K562 (cell line): ENCODE measurements at regions not wholly inside any gene's neighbourhood (a gene's known extent, or its start where the extent isn't known, plus 50 kb on each side); places are given as distances from the start of the nearest gene placed in this dataset.

Experiments
- ATAC-seq: fragments of 200-7000 bp; cut with Tn5 transposase; 3 replicates; pipeline ENCODE4 v1.9.1; 2020; ENCODE audit warnings: moderate library complexity
- BruUV-seq: library from RNA; stranded (reverse); fragments of 400-500 nt; replicated peaks from 2 replicates; lab custom pipeline; 2021; lab: Mats Ljungman, UMichigan
- CTCF ChIA-PET: fragments of 300-600 bp; formaldehyde crosslinking; extraction: SDS; loops from one replicate; lab custom pipeline; 2021; ENCODE audit warnings: low intra/inter-chr PET ratio; lab: Yijun Ruan, JAX
- POLR2A ChIA-PET: fragments of 300-600, 350-650 bp; sonication (Branson Sonifier 250); formaldehyde crosslinking; extraction: SDS; loops from one replicate; lab custom pipeline; 2021; ENCODE audit warnings: antibody characterized with exemption, inconsistent platforms; lab: Yijun Ruan, JAX
- DNase-seq, 4 experiments: peaks; one replicate each; pipeline versions ENCODE4 v3.0.0 to v3.0.0-alpha.2; 2011 to 2018; ENCODE audit warnings: low spot score in 3 of 4, mixed read lengths in 3 of 4; ENCODE audit errors: extremely low read depth in 1 of 4
- FAIRE-seq: peaks from 2 replicates; lab custom pipeline; 2011; peaks lifted over from hg19 to GRCh38; lab: Jason Lieb, UNC
- H2AFZ ChIP-seq: 2 replicates; pipeline ENCODE4 v1.6.0; 2011; ENCODE audit warnings: low read depth, low read length, control low read depth, inconsistent platforms
- H3K27ac ChIP-seq: fragments of 200-600 bp; 3 replicates; pipeline ENCODE4 v1.8.0; 2011; ENCODE audit warnings: low read depth, mild to moderate bottlenecking, control low read depth, inconsistent platforms, low read length, moderate library complexity, mixed read lengths; ENCODE audit errors: extremely low read depth
- H3K27me3 ChIP-seq, 2 experiments: fragments of 300-600 bp in 1 of 2; 2 replicates in 1 of 2; 3 replicates in 1 of 2; pipeline versions ENCODE4 v1.6.0 to v1.8.0; 2011; ENCODE audit warnings: inconsistent platforms in 2 of 2, low read length in 2 of 2, mild to moderate bottlenecking in 1 of 2, mixed read lengths in 1 of 2, moderate library complexity in 1 of 2; ENCODE audit not compliant: control insufficient read depth in 2 of 2, insufficient read depth in 2 of 2
- H3K36me3 ChIP-seq: fragments of 300-600 bp; 3 replicates; pipeline ENCODE4 v1.8.0; 2011; ENCODE audit warnings: mild to moderate bottlenecking, low read length, inconsistent platforms; ENCODE audit not compliant: control insufficient read depth, insufficient read depth
- H3K4me1 ChIP-seq, 2 experiments: fragments of 200-600 bp in 1 of 2; replicated peaks in 1 of 2; 2 replicates in 1 of 2; 3 replicates in 1 of 2; pipeline versions ENCODE4 v1.5.1 to v1.8.0; 2011; ENCODE audit warnings: inconsistent platforms in 2 of 2, low read length in 2 of 2, mild to moderate bottlenecking in 1 of 2, mixed read lengths in 1 of 2, moderate library complexity in 1 of 2; ENCODE audit not compliant: control insufficient read depth in 2 of 2, insufficient read depth in 2 of 2
- H3K4me2 ChIP-seq: 2 replicates; pipeline ENCODE4 v1.6.1; 2011; ENCODE audit warnings: low read length, control low read depth, inconsistent platforms, mixed read lengths; ENCODE audit not compliant: insufficient read depth
- H3K4me3 ChIP-seq: fragments of 200-600 bp; sonication (generic), shearing (Covaris generic); 2 replicates; pipeline ENCODE4 v1.5.1; 2016; ENCODE audit warnings: control low read depth, inconsistent platforms
- H3K79me2 ChIP-seq: fragments of 200-600 bp; 3 replicates; pipeline ENCODE4 v1.8.0; 2011; ENCODE audit warnings: low read length, inconsistent platforms; ENCODE audit not compliant: control insufficient read depth, insufficient read depth
- H3K9ac ChIP-seq, 2 experiments: 2 replicates each; pipeline versions ENCODE4 v1.6.0 to v1.6.1; 2011; ENCODE audit warnings: low read depth in 2 of 2, low read length in 2 of 2, control low read depth in 1 of 2, inconsistent platforms in 1 of 2, mild to moderate bottlenecking in 1 of 2, mixed read lengths in 1 of 2; ENCODE audit not compliant: insufficient read depth in 1 of 2
- H3K9me1 ChIP-seq: one replicate; pipeline ENCODE4 v1.6.0; 2011; ENCODE audit warnings: inconsistent platforms, mild to moderate bottlenecking, low read length, moderate library complexity; ENCODE audit not compliant: control insufficient read depth, insufficient read depth
- H3K9me3 ChIP-seq: replicated peaks from 2 replicates; pipeline ENCODE4 v1.5.1; 2011; ENCODE audit warnings: low read depth, low read length, inconsistent platforms; ENCODE audit not compliant: control insufficient read depth, insufficient read depth
- H4K20me1 ChIP-seq: replicated peaks from 2 replicates; pipeline ENCODE4 v1.6.1; 2011; ENCODE audit warnings: low read length, inconsistent platforms, mixed read lengths; ENCODE audit not compliant: control insufficient read depth, insufficient read depth
- ESRRB ChIP-seq: fragments of 250-450 bp; sonication (Bioruptor Pico); IDR thresholded peaks from 2 replicates; pipeline ENCODE4 v1.5.0; 2020; ENCODE audit warnings: mild to moderate bottlenecking, moderate library complexity, borderline replicate concordance
- LEF1 ChIP-seq: fragments of 450-650 bp; IDR thresholded peaks from 2 replicates; pipeline ENCODE4 v1.6.1; 2016; ENCODE audit warnings: mild to moderate bottlenecking
- PRMT5 ChIP-seq: sonication (generic); formaldehyde crosslinking; IDR thresholded peaks from 2 replicates; pipeline ENCODE4 v1.5.0; 2020; ENCODE audit warnings: missing genetic modification reagents
- RREB1 ChIP-seq: fragments of 250-450 bp; sonication (Bioruptor Pico); IDR thresholded peaks from 2 replicates; pipeline ENCODE4 v1.4.0; 2020
- SP2 ChIP-seq: IDR thresholded peaks from 2 replicates; pipeline ENCODE4 v1.6.1; 2011; ENCODE audit warnings: mild to moderate bottlenecking, low read depth, low read length, moderate library complexity; ENCODE audit not compliant: poor library complexity, severe bottlenecking; ENCODE audit errors: extremely low read depth
- ZNF717 ChIP-seq: fragments of 250-450 bp; sonication (Bioruptor Pico); IDR thresholded peaks from 2 replicates; pipeline ENCODE4 v1.5.0; 2021
- WGBS: fragments of 100-300 bp; shearing (Covaris generic); methylation state at CpG from one replicate; pipeline ENCODE4 v1.1.6; 2016; ENCODE audit warnings: low coverage, mixed read lengths; ENCODE audit not compliant: insufficient coverage; ENCODE audit errors: missing lambda C conversion rate; 5-methylcytosine and 5-hydroxymethylcytosine counted together
- in situ Hi-C: fragments of 300-500 bp; cut with MboI; formaldehyde crosslinking; loops from 4 replicates; pipeline ENCODE4 v1.15.0; 2018; ENCODE audit warnings: inconsistent platforms, mixed read lengths
- intact Hi-C: fragments of 100-400 bp; cut with micrococcal nuclease; formaldehyde crosslinking; loops from 2 replicates; pipeline ENCODE4 v1.14.2; 2022
- TF ChIP-seq, protein P1 (sequence below): fragments of 450-650 bp; IDR thresholded peaks from 2 replicates; pipeline ENCODE4 v1.6.1; 2017; ENCODE audit warnings: antibody characterized with exemption, mild to moderate bottlenecking
- TF ChIP-seq, protein P2 (sequence below), 2 experiments: IDR thresholded peaks; 2 replicates each; pipeline ENCODE4 v1.6.1; 2011; ENCODE audit warnings: borderline replicate concordance in 1 of 2, control low read depth in 1 of 2, low read depth in 1 of 2, low read length in 1 of 2, mild to moderate bottlenecking in 1 of 2, mixed read lengths in 1 of 2, moderate library complexity in 1 of 2; ENCODE audit not compliant: insufficient read depth in 1 of 2, insufficient read length in 1 of 2, poor library complexity in 1 of 2, severe bottlenecking in 1 of 2; ENCODE audit errors: extremely low read depth in 1 of 2
- TF ChIP-seq, protein P3 (sequence below): fragments of 250-450 bp; sonication (Bioruptor Pico); IDR thresholded peaks from 2 replicates; pipeline ENCODE4 v1.5.1; 2021; ENCODE audit warnings: mild to moderate bottlenecking

DNA sequence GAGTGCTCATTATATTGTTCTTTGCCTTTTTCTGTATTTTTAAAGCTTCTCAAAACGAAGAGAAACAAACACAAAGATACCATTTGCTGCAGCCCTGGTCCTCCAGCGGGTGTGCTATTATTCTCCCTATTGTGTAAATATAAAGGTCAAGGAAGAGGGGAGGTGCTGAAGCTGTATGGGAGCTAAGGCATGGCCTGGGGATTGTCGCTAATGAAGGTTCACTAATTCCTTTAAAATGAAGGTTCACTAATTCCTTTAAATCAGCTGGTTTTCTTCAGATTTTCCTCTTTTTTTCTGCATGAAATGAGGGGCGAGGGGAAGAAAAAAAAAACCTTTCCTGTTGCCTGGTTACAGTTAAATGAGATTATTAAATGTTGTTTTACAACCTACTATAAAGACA is 74.5 kb upstream of the MAP1B start:
- Histone ChIP-seq H3K9ac (no peak overlapping the region), H3K79me2 (no peaks in the 10 kb centered on the region), H3K27me3 (peaks cover 0 to 10% of the 10 kb centered on the region in 2 experiments; a peak in 2 of 5 replicates), H2AFZ (no peak overlapping the region), H4K20me1 (no peaks in the 10 kb centered on the region), H3K4me2 (no peak overlapping the region), H3K4me3 (no peak overlapping the region), H3K9me1 (no peaks in the 10 kb centered on the region), H3K36me3 (no peaks in the 10 kb centered on the region), H3K9me3 (no peaks in the 10 kb centered on the region), H3K27ac (no peak overlapping the region), H3K4me1 (no peaks in the 10 kb centered on the region)
- ATAC-seq = no peak
- CTCF ChIA-PET = no interaction called here
- intact Hi-C loops (no loop called here), in situ Hi-C loops (no loop called here)
- no peak for FAIRE-seq
- 0% methylated on average over 4 of the region's 4 CpGs for WGBS
- no peak for DNase-seq
- BruUV-seq = no TSS peak
- POLR2A ChIA-PET = interaction anchor here (0.9 kb wide), 1 partner anchor 10 kb away, joined by 4 read pairs; no protein-coding TSS in a partner anchor
- TF ChIP-seq, protein P1, sequence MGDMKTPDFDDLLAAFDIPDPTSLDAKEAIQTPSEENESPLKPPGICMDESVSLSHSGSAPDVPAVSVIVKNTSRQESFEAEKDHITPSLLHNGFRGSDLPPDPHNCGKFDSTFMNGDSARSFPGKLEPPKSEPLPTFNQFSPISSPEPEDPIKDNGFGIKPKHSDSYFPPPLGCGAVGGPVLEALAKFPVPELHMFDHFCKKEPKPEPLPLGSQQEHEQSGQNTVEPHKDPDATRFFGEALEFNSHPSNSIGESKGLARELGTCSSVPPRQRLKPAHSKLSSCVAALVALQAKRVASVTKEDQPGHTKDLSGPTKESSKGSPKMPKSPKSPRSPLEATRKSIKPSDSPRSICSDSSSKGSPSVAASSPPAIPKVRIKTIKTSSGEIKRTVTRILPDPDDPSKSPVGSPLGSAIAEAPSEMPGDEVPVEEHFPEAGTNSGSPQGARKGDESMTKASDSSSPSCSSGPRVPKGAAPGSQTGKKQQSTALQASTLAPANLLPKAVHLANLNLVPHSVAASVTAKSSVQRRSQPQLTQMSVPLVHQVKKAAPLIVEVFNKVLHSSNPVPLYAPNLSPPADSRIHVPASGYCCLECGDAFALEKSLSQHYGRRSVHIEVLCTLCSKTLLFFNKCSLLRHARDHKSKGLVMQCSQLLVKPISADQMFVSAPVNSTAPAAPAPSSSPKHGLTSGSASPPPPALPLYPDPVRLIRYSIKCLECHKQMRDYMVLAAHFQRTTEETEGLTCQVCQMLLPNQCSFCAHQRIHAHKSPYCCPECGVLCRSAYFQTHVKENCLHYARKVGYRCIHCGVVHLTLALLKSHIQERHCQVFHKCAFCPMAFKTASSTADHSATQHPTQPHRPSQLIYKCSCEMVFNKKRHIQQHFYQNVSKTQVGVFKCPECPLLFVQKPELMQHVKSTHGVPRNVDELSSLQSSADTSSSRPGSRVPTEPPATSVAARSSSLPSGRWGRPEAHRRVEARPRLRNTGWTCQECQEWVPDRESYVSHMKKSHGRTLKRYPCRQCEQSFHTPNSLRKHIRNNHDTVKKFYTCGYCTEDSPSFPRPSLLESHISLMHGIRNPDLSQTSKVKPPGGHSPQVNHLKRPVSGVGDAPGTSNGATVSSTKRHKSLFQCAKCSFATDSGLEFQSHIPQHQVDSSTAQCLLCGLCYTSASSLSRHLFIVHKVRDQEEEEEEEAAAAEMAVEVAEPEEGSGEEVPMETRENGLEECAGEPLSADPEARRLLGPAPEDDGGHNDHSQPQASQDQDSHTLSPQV = no peak
- TF ChIP-seq LEF1 = no peak
- TF ChIP-seq RREB1 (CRISPR knock-in tag) = no peak
- TF ChIP-seq SP2 = no peak
- TF ChIP-seq, protein P2, sequence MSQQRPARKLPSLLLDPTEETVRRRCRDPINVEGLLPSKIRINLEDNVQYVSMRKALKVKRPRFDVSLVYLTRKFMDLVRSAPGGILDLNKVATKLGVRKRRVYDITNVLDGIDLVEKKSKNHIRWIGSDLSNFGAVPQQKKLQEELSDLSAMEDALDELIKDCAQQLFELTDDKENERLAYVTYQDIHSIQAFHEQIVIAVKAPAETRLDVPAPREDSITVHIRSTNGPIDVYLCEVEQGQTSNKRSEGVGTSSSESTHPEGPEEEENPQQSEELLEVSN (IDR thresholded peaks at IDR 0.05; ENCODE audit: borderline replicate concordance in 1 of 2, extremely low read depth in 1 of 2, insufficient read depth in 1 of 2, insufficient read length in 1 of 2, low read depth in 1 of 2, low read length in 1 of 2, poor library complexity in 1 of 2, severe bottlenecking in 1 of 2) = no peak
- TF ChIP-seq PRMT5 (CRISPR knock-in tag) = no peak
- TF ChIP-seq, protein P3, sequence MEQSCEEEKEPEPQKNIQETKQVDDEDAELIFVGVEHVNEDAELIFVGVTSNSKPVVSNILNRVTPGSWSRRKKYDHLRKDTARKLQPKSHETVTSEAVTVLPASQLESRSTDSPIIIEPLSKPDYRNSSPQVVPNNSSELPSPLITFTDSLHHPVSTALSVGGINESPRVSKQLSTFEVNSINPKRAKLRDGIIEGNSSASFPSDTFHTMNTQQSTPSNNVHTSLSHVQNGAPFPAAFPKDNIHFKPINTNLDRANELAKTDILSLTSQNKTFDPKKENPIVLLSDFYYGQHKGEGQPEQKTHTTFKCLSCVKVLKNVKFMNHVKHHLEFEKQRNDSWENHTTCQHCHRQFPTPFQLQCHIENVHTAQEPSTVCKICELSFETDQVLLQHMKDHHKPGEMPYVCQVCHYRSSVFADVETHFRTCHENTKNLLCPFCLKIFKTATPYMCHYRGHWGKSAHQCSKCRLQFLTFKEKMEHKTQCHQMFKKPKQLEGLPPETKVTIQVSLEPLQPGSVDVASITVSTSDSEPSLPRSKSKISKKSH (CRISPR knock-in tag) = no peak
- no peak for TF ChIP-seq ESRRB (CRISPR knock-in tag)
- no peak for TF ChIP-seq ZNF717 (CRISPR knock-in tag)
